ENCODE measurements at regions not wholly inside any gene's neighbourhood (a gene's known extent, or its start where the extent isn't known, plus 50 kb on each side); places are given as distances from the start of the nearest gene placed in this dataset.
"Not testable (repeated sequence)": the region's sequence is repeated elsewhere in the genome, so short reads cannot be mapped to it uniquely, and the experiment has no call there.

DNA sequence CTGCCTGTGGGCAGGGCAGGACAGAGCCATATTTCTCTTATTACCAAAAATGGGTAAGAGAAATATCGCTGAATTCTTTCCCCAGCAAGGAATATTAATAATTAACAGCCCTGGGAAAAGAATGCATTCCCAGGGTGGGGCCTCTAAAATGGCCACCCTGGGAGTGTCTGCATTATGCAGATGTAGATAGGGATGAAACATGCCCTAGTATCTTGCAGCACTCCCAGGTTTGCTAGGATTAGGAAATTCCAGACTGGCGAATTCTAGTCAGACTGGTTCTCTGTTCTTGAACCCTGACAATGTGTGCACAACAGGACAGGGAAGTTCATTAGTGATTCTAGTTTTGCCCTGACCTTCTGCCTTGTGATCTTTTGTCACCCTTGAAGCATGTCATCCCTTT is 1069.3 kb downstream of the CDH9 start:
- TF ChIP-seq, protein P1, sequence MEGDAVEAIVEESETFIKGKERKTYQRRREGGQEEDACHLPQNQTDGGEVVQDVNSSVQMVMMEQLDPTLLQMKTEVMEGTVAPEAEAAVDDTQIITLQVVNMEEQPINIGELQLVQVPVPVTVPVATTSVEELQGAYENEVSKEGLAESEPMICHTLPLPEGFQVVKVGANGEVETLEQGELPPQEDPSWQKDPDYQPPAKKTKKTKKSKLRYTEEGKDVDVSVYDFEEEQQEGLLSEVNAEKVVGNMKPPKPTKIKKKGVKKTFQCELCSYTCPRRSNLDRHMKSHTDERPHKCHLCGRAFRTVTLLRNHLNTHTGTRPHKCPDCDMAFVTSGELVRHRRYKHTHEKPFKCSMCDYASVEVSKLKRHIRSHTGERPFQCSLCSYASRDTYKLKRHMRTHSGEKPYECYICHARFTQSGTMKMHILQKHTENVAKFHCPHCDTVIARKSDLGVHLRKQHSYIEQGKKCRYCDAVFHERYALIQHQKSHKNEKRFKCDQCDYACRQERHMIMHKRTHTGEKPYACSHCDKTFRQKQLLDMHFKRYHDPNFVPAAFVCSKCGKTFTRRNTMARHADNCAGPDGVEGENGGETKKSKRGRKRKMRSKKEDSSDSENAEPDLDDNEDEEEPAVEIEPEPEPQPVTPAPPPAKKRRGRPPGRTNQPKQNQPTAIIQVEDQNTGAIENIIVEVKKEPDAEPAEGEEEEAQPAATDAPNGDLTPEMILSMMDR (IDR thresholded peaks at IDR 0.05): not testable (repeated sequence)
- not testable (repeated sequence) for TF ChIP-seq EP300 (IDR thresholded peaks at IDR 0.05)

Data from sigmoid colon (tissue), 4 donors.